ENCODE measurements at regions not wholly inside any gene's neighbourhood (a gene's known extent, or its start where the extent isn't known, plus 50 kb on each side); places are given as distances from the start of the nearest gene placed in this dataset.

DNA sequence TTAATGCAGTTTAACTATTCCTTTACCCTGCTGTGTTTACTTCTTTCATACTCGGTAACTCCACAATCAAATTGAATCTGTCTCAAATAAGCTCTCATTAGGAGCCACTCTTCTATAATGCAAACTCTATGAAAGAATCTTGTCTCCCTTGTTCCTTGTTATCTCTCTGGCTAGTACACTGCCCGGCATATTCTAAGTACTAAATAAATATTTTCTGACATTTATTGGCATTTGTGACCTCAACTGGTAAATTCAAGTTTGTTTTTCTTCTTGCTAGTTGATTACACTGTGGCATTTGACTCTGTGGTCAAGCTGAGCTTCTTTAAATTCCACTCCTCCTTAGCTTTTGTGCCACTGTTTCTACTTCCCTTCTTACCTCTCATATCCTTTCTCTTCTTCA is 237.6 kb upstream of the KHDRBS2 start:
- Histone ChIP-seq H3K4me2 (ENCODE audit: insufficient read depth, low read length) (no peak overlapping the region), H3K9ac (replicated peaks; ENCODE audit: extremely low read depth, insufficient read depth, low read length) (no peak overlapping the region), H3K36me3 (ENCODE audit: control insufficient read depth in 2 of 2, extremely low read depth in 1 of 2, insufficient read depth in 2 of 2, low read length in 2 of 2) (no peaks in the 10 kb centered on the region), H2AFZ (ENCODE audit: low read depth, low read length) (no peak overlapping the region), H3K4me1 (ENCODE audit: control insufficient read depth, extremely low read depth, insufficient read depth, low read length) (no peaks in the 10 kb centered on the region), H3K79me2 (ENCODE audit: control insufficient read depth, insufficient read depth, low read length) (no peaks in the 10 kb centered on the region), H3K4me3 (replicated peaks in 1 of 3; ENCODE audit: insufficient read depth in 1 of 3, low read depth in 1 of 3, low read length in 3 of 3) (no peak overlapping the region), H3K27me3 (ENCODE audit: control insufficient read depth in 2 of 2, insufficient read depth in 2 of 2, low read length in 2 of 2) (no peaks in the 10 kb centered on the region), H3K9me3 (replicated peaks; ENCODE audit: control insufficient read depth, insufficient read depth, low read length) (no peaks in the 10 kb centered on the region), H3K9me1 (replicated peaks; ENCODE audit: control insufficient read depth, extremely low read depth, insufficient read depth, low read length) (no peaks in the 10 kb centered on the region), H4K20me1 (replicated peaks; ENCODE audit: control insufficient read depth, extremely low read depth, insufficient read depth, low read length) (no peaks in the 10 kb centered on the region), H3K27ac (ENCODE audit: insufficient read depth, low read depth, low read length) (no peak overlapping the region)
- ChIA-PET POLR2A (no interaction called here), CTCF (no interaction called here)
- intact Hi-C loops (cut with micrococcal nuclease) (no loop called here), dilution Hi-C loops (cut with MboI; ENCODE audit: extremely low pct_ligation_motif_present, low sequenced_read_pairs) (no loop called here)
- BruUV-seq (replicated peaks): no TSS peak
- FAIRE-seq: no peak
- no peak for TF ChIP-seq MYC (IDR thresholded peaks at IDR 0.05; ENCODE audit: low read depth, low read length)
- TF ChIP-seq FOS (IDR thresholded peaks at IDR 0.05; ENCODE audit: borderline replicate concordance, insufficient read depth, low read length): no peak
- TF ChIP-seq EZH2 (IDR thresholded peaks at IDR 0.05; ENCODE audit: borderline replicate concordance, low read depth, low read length, severe bottlenecking): no peak
- TF ChIP-seq POLR2A (IDR thresholded peaks at IDR 0.05; ENCODE audit: low read depth, low read length): no peak
- TF ChIP-seq JUN (IDR thresholded peaks at IDR 0.05; ENCODE audit: borderline replicate concordance, insufficient read depth, insufficient read length, low read depth): no peak
- no peak for DNase-seq (ENCODE audit: low read depth, low spot score)

DNA sequence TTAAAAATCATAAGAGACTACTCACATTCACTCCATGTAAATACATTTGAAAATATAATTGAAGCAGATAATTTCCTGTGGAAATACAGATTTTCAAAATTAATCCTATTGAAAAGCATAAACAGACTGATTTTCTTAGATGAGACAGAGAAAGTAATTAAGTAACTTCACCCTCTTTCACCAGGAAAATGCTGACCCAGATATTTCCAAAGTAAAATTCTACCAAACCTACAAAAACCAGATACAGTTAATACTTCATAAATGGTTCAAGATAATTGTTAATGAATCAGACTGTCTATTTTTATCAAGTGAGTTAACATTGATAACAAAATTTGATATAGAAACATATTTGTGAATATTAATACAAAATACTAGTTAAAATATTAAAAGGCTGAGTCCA is 233.5 kb upstream of the KHDRBS2 start:
- Histone ChIP-seq H3K36me3 (ENCODE audit: control insufficient read depth in 2 of 2, extremely low read depth in 1 of 2, insufficient read depth in 2 of 2, low read length in 2 of 2) (no peaks in the 10 kb centered on the region), H3K9me3 (replicated peaks; ENCODE audit: control insufficient read depth, insufficient read depth, low read length) (no peaks in the 10 kb centered on the region), H3K4me1 (ENCODE audit: control insufficient read depth, extremely low read depth, insufficient read depth, low read length) (no peaks in the 10 kb centered on the region), H4K20me1 (replicated peaks; ENCODE audit: control insufficient read depth, extremely low read depth, insufficient read depth, low read length) (no peaks in the 10 kb centered on the region), H3K9me1 (replicated peaks; ENCODE audit: control insufficient read depth, extremely low read depth, insufficient read depth, low read length) (no peaks in the 10 kb centered on the region), H3K79me2 (ENCODE audit: control insufficient read depth, insufficient read depth, low read length) (no peaks in the 10 kb centered on the region), H3K4me3 (replicated peaks in 1 of 3; ENCODE audit: insufficient read depth in 1 of 3, low read depth in 1 of 3, low read length in 3 of 3) (no peak overlapping the region), H2AFZ (ENCODE audit: low read depth, low read length) (no peak overlapping the region), H3K27me3 (ENCODE audit: control insufficient read depth in 2 of 2, insufficient read depth in 2 of 2, low read length in 2 of 2) (no peaks in the 10 kb centered on the region), H3K4me2 (ENCODE audit: insufficient read depth, low read length) (no peak overlapping the region), H3K9ac (replicated peaks; ENCODE audit: extremely low read depth, insufficient read depth, low read length) (no peak overlapping the region), H3K27ac (ENCODE audit: insufficient read depth, low read depth, low read length) (no peak overlapping the region)
- BruUV-seq (replicated peaks): no TSS peak
- ChIA-PET CTCF (no interaction called here), POLR2A (no interaction called here)
- FAIRE-seq (no peak), DNase-seq (ENCODE audit: low read depth, low spot score) (no peak)
- dilution Hi-C loops (cut with MboI; ENCODE audit: extremely low pct_ligation_motif_present, low sequenced_read_pairs): no loop called here
- TF ChIP-seq MYC (IDR thresholded peaks at IDR 0.05; ENCODE audit: low read depth, low read length) (no peak), POLR2AphosphoS5 (IDR thresholded peaks at IDR 0.05; ENCODE audit: insufficient read depth, low read depth, low read length) (no peak), GATA2 (IDR thresholded peaks at IDR 0.05; ENCODE audit: insufficient read depth, insufficient read length, low read depth, low read length) (no peak), CTCF (IDR thresholded peaks at IDR 0.05; ENCODE audit: extremely low read depth in 1 of 2, insufficient read depth in 1 of 2, low read depth in 1 of 2, low read length in 2 of 2) (no peak), FOS (IDR thresholded peaks at IDR 0.05; ENCODE audit: borderline replicate concordance, insufficient read depth, low read length) (no peak), POLR2A (IDR thresholded peaks at IDR 0.05; ENCODE audit: low read depth, low read length) (no peak), JUN (IDR thresholded peaks at IDR 0.05; ENCODE audit: borderline replicate concordance, insufficient read depth, insufficient read length, low read depth) (no peak), EZH2 (IDR thresholded peaks at IDR 0.05; ENCODE audit: borderline replicate concordance, low read depth, low read length, severe bottlenecking) (no peak), MAX (IDR thresholded peaks at IDR 0.05; ENCODE audit: insufficient read depth, insufficient read length) (no peak)
- intact Hi-C loops (cut with micrococcal nuclease): no loop called here
